Endothelial cell of umbilical vein (primary cell): ENCODE measurements at regions not wholly inside any gene's neighbourhood (a gene's known extent, or its start where the extent isn't known, plus 50 kb on each side); places are given as distances from the start of the nearest gene placed in this dataset.

Source experiments
- BruUV-seq: library from RNA; stranded (reverse); fragments of 400-500 nt; replicated peaks from 2 replicates; lab custom pipeline; 2021; lab: Mats Ljungman, UMichigan
- CTCF ChIA-PET: fragments of 300-600, 350-600 bp; sonication (Branson Sonifier 250); formaldehyde crosslinking; loops from one replicate; lab custom pipeline; 2021; ENCODE audit warnings: antibody characterized with exemption, inconsistent platforms; lab: Charles Lee
- POLR2A ChIA-PET: fragments of 300-600, 350-600 bp; sonication (Branson Sonifier 250); formaldehyde crosslinking; loops from one replicate; lab custom pipeline; 2021; ENCODE audit warnings: antibody characterized with exemption, inconsistent platforms; lab: Charles Lee
- DNase-seq: peaks from one replicate; pipeline ENCODE4 v3.0.0-alpha.2; 2011; ENCODE audit warnings: low read depth, low spot score
- FAIRE-seq: peaks from 2 replicates; lab custom pipeline; 2011; peaks lifted over from hg19 to GRCh38; lab: Jason Lieb, UNC
- H2AFZ ChIP-seq: 2 replicates; pipeline ENCODE4 v1.6.0; 2012; ENCODE audit warnings: low read depth, low read length, control low read depth, inconsistent platforms
- H3K27ac ChIP-seq: 2 replicates; pipeline ENCODE4 v1.5.1; 2011; ENCODE audit warnings: low read depth, mild to moderate bottlenecking, control low read depth, low read length, moderate library complexity; ENCODE audit not compliant: insufficient read depth
- H3K27me3 ChIP-seq, 2 experiments: 2 replicates each; pipeline versions ENCODE4 v1.6.0 to v1.6.1; 2011; ENCODE audit warnings: low read length in 2 of 2, mixed read lengths in 1 of 2; ENCODE audit not compliant: control insufficient read depth in 2 of 2, insufficient read depth in 2 of 2
- H3K36me3 ChIP-seq, 2 experiments: 2 replicates in 1 of 2; 3 replicates in 1 of 2; pipeline ENCODE4 v1.5.1; 2011; ENCODE audit warnings: low read length in 2 of 2, mild to moderate bottlenecking in 1 of 2, moderate library complexity in 1 of 2; ENCODE audit not compliant: control insufficient read depth in 2 of 2, insufficient read depth in 2 of 2; ENCODE audit errors: extremely low read depth in 1 of 2
- H3K4me1 ChIP-seq: 3 replicates; pipeline ENCODE4 v1.5.1; 2011; ENCODE audit warnings: mild to moderate bottlenecking, low read length; ENCODE audit not compliant: control insufficient read depth, insufficient read depth; ENCODE audit errors: extremely low read depth
- H3K4me2 ChIP-seq: 2 replicates; pipeline ENCODE4 v1.6.1; 2011; ENCODE audit warnings: low read length, control low read depth, mixed read lengths; ENCODE audit not compliant: insufficient read depth
- H3K4me3 ChIP-seq, 3 experiments: fragments of 200-600 bp in 1 of 3; sonication (generic), shearing (Covaris generic) in 1 of 3; replicated peaks in 1 of 3; 2 replicates each; pipeline ENCODE4 v1.5.1; 2011 to 2016; ENCODE audit warnings: control low read depth in 3 of 3, low read length in 3 of 3, mild to moderate bottlenecking in 2 of 3, inconsistent platforms in 1 of 3, low read depth in 1 of 3, moderate library complexity in 1 of 3; ENCODE audit not compliant: insufficient read depth in 1 of 3
- H3K79me2 ChIP-seq: 2 replicates; pipeline ENCODE4 v1.6.0; 2012; ENCODE audit warnings: low read length, inconsistent platforms; ENCODE audit not compliant: control insufficient read depth, insufficient read depth
- H3K9ac ChIP-seq: replicated peaks from 2 replicates; pipeline ENCODE3; 2011; ENCODE audit warnings: low read length, control low read depth; ENCODE audit not compliant: insufficient read depth; ENCODE audit errors: extremely low read depth
- H3K9me1 ChIP-seq: replicated peaks from 3 replicates; pipeline ENCODE4 v1.6.0; 2011; ENCODE audit warnings: mild to moderate bottlenecking, low read length; ENCODE audit not compliant: control insufficient read depth, insufficient read depth; ENCODE audit errors: extremely low read depth
- H3K9me3 ChIP-seq: replicated peaks from 2 replicates; pipeline ENCODE4 v1.5.1; 2012; ENCODE audit warnings: low read length, inconsistent platforms; ENCODE audit not compliant: control insufficient read depth, insufficient read depth
- H4K20me1 ChIP-seq: replicated peaks from 2 replicates; pipeline ENCODE3; 2011; ENCODE audit warnings: mild to moderate bottlenecking, low read length; ENCODE audit not compliant: control insufficient read depth, insufficient read depth; ENCODE audit errors: extremely low read depth
- CTCF ChIP-seq, 2 donors: IDR thresholded peaks; 1 replicate in 1 of 2; 2 replicates in 1 of 2; pipeline ENCODE4 v1.5.1; 2011; ENCODE audit warnings: low read length in 2 of 2, mild to moderate bottlenecking in 2 of 2, moderate library complexity in 2 of 2, control low read depth in 1 of 2, inconsistent platforms in 1 of 2, low read depth in 1 of 2; ENCODE audit not compliant: insufficient read depth in 1 of 2; ENCODE audit errors: extremely low read depth in 1 of 2
- EZH2 ChIP-seq: IDR thresholded peaks from 2 replicates; pipeline ENCODE4 v1.6.1; 2012; ENCODE audit warnings: borderline replicate concordance, low read depth, mild to moderate bottlenecking, moderate library complexity, low read length, inconsistent platforms; ENCODE audit not compliant: severe bottlenecking
- FOS ChIP-seq: IDR thresholded peaks from 2 replicates; pipeline ENCODE4 v1.6.1; 2011; ENCODE audit warnings: mild to moderate bottlenecking, low read length, moderate library complexity, borderline replicate concordance; ENCODE audit not compliant: insufficient read depth
- GATA2 ChIP-seq: IDR thresholded peaks from 2 replicates; pipeline ENCODE4 v1.7.0; 2011; ENCODE audit warnings: low read depth, mild to moderate bottlenecking, moderate library complexity, mixed read lengths, low read length; ENCODE audit not compliant: insufficient read length, insufficient read depth
- JUN ChIP-seq: IDR thresholded peaks from 2 replicates; pipeline ENCODE4 v1.6.1; 2011; ENCODE audit warnings: borderline replicate concordance, low read depth; ENCODE audit not compliant: insufficient read length, insufficient read depth
- MAX ChIP-seq: IDR thresholded peaks from 2 replicates; pipeline ENCODE4 v1.6.1; 2011; ENCODE audit not compliant: insufficient read depth, insufficient read length
- MYC ChIP-seq: IDR thresholded peaks from one replicate; pipeline ENCODE4 v1.6.1; 2011; ENCODE audit warnings: mild to moderate bottlenecking, low read depth, low read length
- POLR2A ChIP-seq: IDR thresholded peaks from 2 replicates; pipeline ENCODE4 v1.6.1; 2012; ENCODE audit warnings: low read depth, mild to moderate bottlenecking, control low read depth, low read length
- POLR2AphosphoS5 ChIP-seq: IDR thresholded peaks from 2 replicates; pipeline ENCODE4 v1.6.1; 2012; ENCODE audit warnings: low read depth, mild to moderate bottlenecking, control low read depth, low read length, moderate library complexity; ENCODE audit not compliant: insufficient read depth
- dilution Hi-C: fragments of 300-500 bp; cut with MboI; formaldehyde crosslinking; loops from one replicate; pipeline ENCODE4 v1.15.0; 2019; ENCODE audit warnings: low sequenced_read_pairs; ENCODE audit not compliant: extremely low pct_ligation_motif_present
- intact Hi-C: fragments of 100-400 bp; cut with micrococcal nuclease; formaldehyde crosslinking; loops from one replicate; pipeline ENCODE4 v1.10.0; 2022

- CTCF ChIA-PET, result interaction anchor here (0.8 to 1.3 kb wide), 2 partner anchors 9 kb away, joined by 3 to 4 read pairs; no protein-coding TSS in a partner anchor
- H3K9me3 ChIP-seq, result no peaks in the 10 kb centered on the region
- DNase-seq, result no peak
- intact Hi-C loops (no loop called here), dilution Hi-C loops (no loop called here)
- H3K4me3 ChIP-seq, result no peak overlapping the region
- H3K4me2 ChIP-seq, result no peak overlapping the region
- H3K4me1 ChIP-seq, result no peaks in the 10 kb centered on the region
- TF ChIP-seq MAX, result no peak
- no peak for TF ChIP-seq FOS
- TF ChIP-seq CTCF (IDR thresholded peaks at IDR 0.05; ENCODE audit: extremely low read depth in 1 of 2, insufficient read depth in 1 of 2, low read depth in 1 of 2, low read length in 2 of 2), result no peak
- no peak for TF ChIP-seq MYC
- TF ChIP-seq POLR2AphosphoS5, result no peak
- no peak for TF ChIP-seq GATA2
- TF ChIP-seq EZH2, result no peak
- TF ChIP-seq JUN, result no peak
- no peak for TF ChIP-seq POLR2A
- POLR2A ChIA-PET, result no interaction called here
- H3K27me3 ChIP-seq, result peaks cover 5 to 7% of the 10 kb centered on the region in 2 experiments
- no peaks in the 10 kb centered on the region for H3K79me2 ChIP-seq
- H4K20me1 ChIP-seq, result no peaks in the 10 kb centered on the region
- H3K9ac ChIP-seq, result no peak overlapping the region
- no TSS peak for BruUV-seq
- H3K9me1 ChIP-seq, result no peaks in the 10 kb centered on the region
- no peaks in the 10 kb centered on the region for H3K36me3 ChIP-seq
- no peak overlapping the region for H2AFZ ChIP-seq
- FAIRE-seq, result no peak
- no peak overlapping the region for H3K27ac ChIP-seq
Observed at GRCh38 chr16:87108278-87108677, 208.9 kb downstream of the C16orf95 start.
